ENCODE measurements at regions not wholly inside any gene's neighbourhood (a gene's known extent, or its start where the extent isn't known, plus 50 kb on each side); places are given as distances from the start of the nearest gene placed in this dataset.

DNA sequence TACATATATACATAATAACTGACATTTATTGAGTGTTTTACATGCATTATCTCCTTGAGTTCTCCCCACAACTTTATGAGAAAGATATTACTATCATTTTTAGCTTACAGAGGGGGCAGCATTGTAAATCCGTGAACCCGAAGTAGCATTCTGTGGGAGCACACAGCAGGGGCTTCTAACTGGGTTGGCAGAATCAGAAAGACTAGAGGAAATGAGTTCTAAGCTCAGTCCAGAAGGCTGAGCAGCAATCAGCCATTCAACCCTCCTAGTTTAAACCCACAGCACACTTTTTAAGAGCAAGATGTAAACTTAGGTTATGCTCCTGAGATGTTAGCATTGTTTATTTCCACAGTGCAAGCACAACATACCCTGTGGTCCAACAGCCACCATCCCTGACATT is 177.2 kb downstream of the TMEM38B start:
- no peak overlapping the region for H3K9ac ChIP-seq (ENCODE audit: low read length)
- no peaks in the 10 kb centered on the region for H3K4me1 ChIP-seq (ENCODE audit: low read length)
- H3K27ac ChIP-seq (ENCODE audit: low read length): no peak overlapping the region
- H3F3A ChIP-seq (ENCODE audit: insufficient read depth, low read length): no peaks in the 10 kb centered on the region
- H3K4me2 ChIP-seq (ENCODE audit: low read depth, low read length): no peak overlapping the region
- H3K27me3 ChIP-seq (replicated peaks; ENCODE audit: insufficient read depth, low read length): no peaks in the 10 kb centered on the region
- no peak for TF ChIP-seq EZH2 (optimal IDR thresholded peaks at IDR 0.05; ENCODE audit: low read depth, low read length)
- H3K9me3 ChIP-seq (replicated peaks; ENCODE audit: insufficient read depth, low read length): no peaks in the 10 kb centered on the region
- no peaks in the 10 kb centered on the region for H3K9me2 ChIP-seq (replicated peaks; ENCODE audit: insufficient read depth, low read length)
- no peaks in the 10 kb centered on the region for H3K36me3 ChIP-seq (replicated peaks; ENCODE audit: insufficient read depth, low read length)
- no peak overlapping the region for H2AFZ ChIP-seq (ENCODE audit: low read length)
- no peaks in the 10 kb centered on the region for H3K79me2 ChIP-seq (ENCODE audit: low read length)
- no peak overlapping the region for H3K4me3 ChIP-seq (ENCODE audit: low read length)
- DNase-seq: no peak
- H4K20me1 ChIP-seq (ENCODE audit: insufficient read depth, low read length): no peaks in the 10 kb centered on the region

DNA sequence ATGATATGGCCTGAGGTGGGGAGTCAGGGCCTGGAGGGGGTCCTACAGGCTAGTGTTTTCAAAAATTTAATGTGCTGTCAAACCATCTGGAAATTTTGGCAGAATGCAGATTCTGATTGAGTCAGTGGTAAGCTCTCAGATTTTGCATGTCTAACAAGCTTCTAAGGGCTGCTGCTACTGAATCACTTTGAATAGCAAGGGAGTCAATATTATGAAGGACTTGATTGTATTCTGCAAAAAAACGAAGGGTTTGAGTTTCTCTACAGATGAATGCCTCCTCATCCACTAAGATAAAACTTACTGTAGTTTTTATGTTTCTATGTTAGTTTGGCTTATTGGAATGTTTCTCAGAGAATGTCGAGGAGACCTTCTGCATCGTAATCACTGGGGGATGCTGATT is 179.5 kb downstream of the TMEM38B start:
- Histone ChIP-seq H3K4me2 (ENCODE audit: low read depth, low read length) (no peak overlapping the region), H3K9me3 (replicated peaks; ENCODE audit: insufficient read depth, low read length) (no peaks in the 10 kb centered on the region), H3K9me2 (replicated peaks; ENCODE audit: insufficient read depth, low read length) (no peaks in the 10 kb centered on the region), H3K27ac (ENCODE audit: low read length) (no peak overlapping the region), H2AFZ (ENCODE audit: low read length) (no peak overlapping the region), H3K4me3 (ENCODE audit: low read length) (no peak overlapping the region), H3K4me1 (ENCODE audit: low read length) (no peaks in the 10 kb centered on the region), H3K36me3 (replicated peaks; ENCODE audit: insufficient read depth, low read length) (no peaks in the 10 kb centered on the region), H3K27me3 (replicated peaks; ENCODE audit: insufficient read depth, low read length) (no peaks in the 10 kb centered on the region), H4K20me1 (ENCODE audit: insufficient read depth, low read length) (no peaks in the 10 kb centered on the region), H3K9ac (ENCODE audit: low read length) (no peak overlapping the region), H3F3A (ENCODE audit: insufficient read depth, low read length) (no peaks in the 10 kb centered on the region), H3K79me2 (ENCODE audit: low read length) (no peaks in the 10 kb centered on the region)
- no peak for TF ChIP-seq EZH2 (optimal IDR thresholded peaks at IDR 0.05; ENCODE audit: low read depth, low read length)
- TF ChIP-seq, protein P1, sequence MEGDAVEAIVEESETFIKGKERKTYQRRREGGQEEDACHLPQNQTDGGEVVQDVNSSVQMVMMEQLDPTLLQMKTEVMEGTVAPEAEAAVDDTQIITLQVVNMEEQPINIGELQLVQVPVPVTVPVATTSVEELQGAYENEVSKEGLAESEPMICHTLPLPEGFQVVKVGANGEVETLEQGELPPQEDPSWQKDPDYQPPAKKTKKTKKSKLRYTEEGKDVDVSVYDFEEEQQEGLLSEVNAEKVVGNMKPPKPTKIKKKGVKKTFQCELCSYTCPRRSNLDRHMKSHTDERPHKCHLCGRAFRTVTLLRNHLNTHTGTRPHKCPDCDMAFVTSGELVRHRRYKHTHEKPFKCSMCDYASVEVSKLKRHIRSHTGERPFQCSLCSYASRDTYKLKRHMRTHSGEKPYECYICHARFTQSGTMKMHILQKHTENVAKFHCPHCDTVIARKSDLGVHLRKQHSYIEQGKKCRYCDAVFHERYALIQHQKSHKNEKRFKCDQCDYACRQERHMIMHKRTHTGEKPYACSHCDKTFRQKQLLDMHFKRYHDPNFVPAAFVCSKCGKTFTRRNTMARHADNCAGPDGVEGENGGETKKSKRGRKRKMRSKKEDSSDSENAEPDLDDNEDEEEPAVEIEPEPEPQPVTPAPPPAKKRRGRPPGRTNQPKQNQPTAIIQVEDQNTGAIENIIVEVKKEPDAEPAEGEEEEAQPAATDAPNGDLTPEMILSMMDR (IDR thresholded peaks at IDR 0.05; ENCODE audit: low read length): no peak
- TF ChIP-seq EZH2phosphoT487 (IDR thresholded peaks at IDR 0.05; ENCODE audit: low read length): no peak
- DNase-seq: no peak

DNA sequence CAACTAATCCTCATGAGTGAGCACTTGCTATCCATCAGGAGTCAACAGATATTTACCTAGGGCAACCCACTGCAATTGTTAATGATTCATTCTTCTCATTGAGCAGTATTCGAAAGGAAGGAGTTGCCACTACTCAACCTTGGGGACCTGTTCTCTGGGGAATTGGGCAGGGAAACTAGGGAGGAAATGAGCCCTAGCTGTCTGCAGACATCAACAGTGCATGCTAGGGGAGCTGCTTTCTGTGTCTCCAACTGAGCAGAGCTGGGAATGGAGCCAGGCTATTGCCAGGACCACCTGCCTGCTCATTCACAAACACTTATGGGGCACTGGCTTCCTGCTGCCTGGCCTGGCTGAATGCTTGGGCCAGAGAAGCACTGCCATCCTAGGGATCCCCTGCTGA is 183.4 kb downstream of the TMEM38B start:
- H3F3A ChIP-seq (ENCODE audit: insufficient read depth, low read length): no peaks in the 10 kb centered on the region
- no peak overlapping the region for H3K4me2 ChIP-seq (ENCODE audit: low read depth, low read length)
- H3K79me2 ChIP-seq (ENCODE audit: low read length): no peaks in the 10 kb centered on the region
- H3K27ac ChIP-seq (ENCODE audit: low read length): no peak overlapping the region
- H4K20me1 ChIP-seq (ENCODE audit: insufficient read depth, low read length): no peaks in the 10 kb centered on the region
- no peaks in the 10 kb centered on the region for H3K4me1 ChIP-seq (ENCODE audit: low read length)
- H3K36me3 ChIP-seq (replicated peaks; ENCODE audit: insufficient read depth, low read length): no peaks in the 10 kb centered on the region
- no peak overlapping the region for H2AFZ ChIP-seq (ENCODE audit: low read length)
- no peaks in the 10 kb centered on the region for H3K9me3 ChIP-seq (replicated peaks; ENCODE audit: insufficient read depth, low read length)
- no peaks in the 10 kb centered on the region for H3K9me2 ChIP-seq (replicated peaks; ENCODE audit: insufficient read depth, low read length)
- DNase-seq: no peak
- H3K4me3 ChIP-seq (ENCODE audit: low read length): no peak overlapping the region
- H3K9ac ChIP-seq (ENCODE audit: low read length): no peak overlapping the region
- TF ChIP-seq EZH2phosphoT487 (IDR thresholded peaks at IDR 0.05; ENCODE audit: low read length): no peak
- TF ChIP-seq, protein P1 (IDR thresholded peaks at IDR 0.05; ENCODE audit: low read length): no peak
- TF ChIP-seq EZH2 (optimal IDR thresholded peaks at IDR 0.05; ENCODE audit: low read depth, low read length): no peak
- no peaks in the 10 kb centered on the region for H3K27me3 ChIP-seq (replicated peaks; ENCODE audit: insufficient read depth, low read length)

DNA sequence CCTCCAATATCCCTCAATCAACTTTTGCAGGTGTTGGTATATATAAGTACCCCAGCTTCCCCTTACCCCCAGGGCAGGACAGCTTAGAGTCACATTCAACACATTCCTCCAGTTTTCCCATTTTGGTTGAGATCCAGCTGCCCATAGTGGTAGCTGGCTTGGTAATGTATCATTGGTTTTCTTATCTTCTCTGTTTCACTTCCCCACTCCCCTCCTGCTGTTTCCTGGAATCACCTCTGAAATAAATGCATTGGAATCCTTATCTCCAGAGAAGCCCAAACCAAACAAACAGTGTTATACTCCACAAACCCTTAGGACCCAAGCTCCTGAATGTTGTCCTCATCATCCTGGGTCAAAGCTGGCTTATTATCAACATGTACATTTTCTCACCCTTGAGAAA is 184.8 kb downstream of the TMEM38B start:
- Histone ChIP-seq H2AFZ (ENCODE audit: low read length) (no peak overlapping the region), H4K20me1 (ENCODE audit: insufficient read depth, low read length) (no peaks in the 10 kb centered on the region), H3K9me2 (replicated peaks; ENCODE audit: insufficient read depth, low read length) (no peaks in the 10 kb centered on the region), H3K27ac (ENCODE audit: low read length) (no peak overlapping the region), H3K4me3 (ENCODE audit: low read length) (no peak overlapping the region), H3K9me3 (replicated peaks; ENCODE audit: insufficient read depth, low read length) (no peaks in the 10 kb centered on the region), H3K36me3 (replicated peaks; ENCODE audit: insufficient read depth, low read length) (no peaks in the 10 kb centered on the region), H3K4me1 (ENCODE audit: low read length) (peaks cover 11% of the 10 kb centered on the region), H3K9ac (ENCODE audit: low read length) (no peak overlapping the region), H3K79me2 (ENCODE audit: low read length) (no peaks in the 10 kb centered on the region), H3F3A (ENCODE audit: insufficient read depth, low read length) (no peaks in the 10 kb centered on the region), H3K4me2 (ENCODE audit: low read depth, low read length) (no peak overlapping the region), H3K27me3 (replicated peaks; ENCODE audit: insufficient read depth, low read length) (no peaks in the 10 kb centered on the region)
- no peak for DNase-seq
- TF ChIP-seq, protein P1 (IDR thresholded peaks at IDR 0.05; ENCODE audit: low read length): no peak

Measured in MM.1S (cell line).